ENCODE measurements at regions not wholly inside any gene's neighbourhood (a gene's known extent, or its start where the extent isn't known, plus 50 kb on each side); places are given as distances from the start of the nearest gene placed in this dataset.

GRCh38 chr16:47833771-47834170 lies 322.0 kb downstream of the ABCC12 start:
- TF ChIP-seq CTCF (IDR thresholded peaks at IDR 0.05 in 4 of 5, conservative IDR thresholded peaks at IDR 0.05 in 1 of 5) (no peak), POLR2A (IDR thresholded peaks at IDR 0.05) (no peak)

All from gastrocnemius medialis (tissue), 4 donors.